GM19351 (cell line): ENCODE measurements at regions not wholly inside any gene's neighbourhood (a gene's known extent, or its start where the extent isn't known, plus 50 kb on each side); places are given as distances from the start of the nearest gene placed in this dataset.

Experiments used
- ATAC-seq: cut with Tn5 transposase; IDR thresholded peaks from one replicate; pipeline ENCODE4 v1.9.1; 2021; ENCODE audit warnings: mild to moderate bottlenecking, moderate library complexity; ENCODE audit not compliant: unreplicated experiment

DNA sequence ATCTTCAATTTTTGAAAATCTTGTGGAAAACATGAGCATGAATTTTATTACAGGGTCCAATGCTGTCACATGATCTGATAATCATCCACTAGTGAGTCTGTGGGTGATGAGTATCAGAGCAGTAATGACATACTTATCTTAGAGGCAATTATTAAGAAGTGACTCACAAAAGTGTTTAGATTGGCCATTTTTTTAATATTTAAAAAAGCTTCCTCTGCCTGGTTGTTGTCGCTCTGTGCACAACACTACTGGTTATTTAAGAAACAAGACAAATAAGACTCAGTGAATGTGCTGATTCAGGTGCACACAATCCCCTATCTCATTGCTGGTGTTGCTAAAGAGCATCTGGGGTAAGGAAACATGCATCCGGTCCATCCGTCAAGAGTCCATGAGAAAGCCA is 665.8 kb upstream of the ZEB2 start:
- no peak for ATAC-seq

DNA sequence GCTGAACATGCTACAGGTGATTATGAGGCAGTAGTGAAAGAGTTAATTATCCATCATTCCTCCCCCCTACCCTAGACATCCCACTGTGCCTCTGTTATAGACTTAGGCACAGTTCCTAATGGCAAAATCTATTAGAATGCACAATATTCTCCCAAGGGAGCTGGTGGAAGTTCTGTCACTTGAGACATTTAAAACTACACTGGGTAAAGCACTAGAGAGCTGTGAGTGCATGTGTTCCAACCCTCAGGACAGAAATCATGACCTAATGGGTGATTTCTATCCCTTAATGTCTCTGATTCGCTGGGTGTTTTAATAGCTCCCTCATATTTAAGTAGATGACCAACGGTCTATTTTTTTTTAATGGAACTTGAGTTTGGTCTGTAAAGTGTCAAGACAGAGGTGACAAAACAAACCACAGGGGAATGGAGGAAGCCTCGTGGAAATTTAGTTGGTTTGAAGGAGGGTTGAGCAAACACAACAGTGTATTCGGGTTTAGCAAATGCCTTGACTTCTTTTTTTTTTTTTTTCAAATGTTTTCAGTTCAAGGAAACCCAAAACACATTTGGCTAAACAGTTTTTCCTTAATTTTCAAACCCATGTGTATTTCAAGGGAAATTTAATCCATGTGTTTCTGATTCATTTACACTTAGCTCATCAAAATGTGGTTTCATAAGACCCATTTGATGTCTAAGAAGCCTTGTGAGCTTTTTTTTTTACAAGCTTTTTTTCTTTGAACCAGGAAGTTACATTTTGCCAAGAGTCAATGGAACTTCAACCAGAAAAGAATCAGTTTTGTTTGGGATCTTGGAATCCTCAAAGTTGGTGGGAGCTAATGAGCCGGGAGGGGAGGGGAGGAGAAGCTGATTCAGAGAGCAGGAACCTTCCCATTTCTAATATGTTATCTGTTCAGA is 665.1 kb upstream of the ZEB2 start:
- no peak for ATAC-seq

DNA sequence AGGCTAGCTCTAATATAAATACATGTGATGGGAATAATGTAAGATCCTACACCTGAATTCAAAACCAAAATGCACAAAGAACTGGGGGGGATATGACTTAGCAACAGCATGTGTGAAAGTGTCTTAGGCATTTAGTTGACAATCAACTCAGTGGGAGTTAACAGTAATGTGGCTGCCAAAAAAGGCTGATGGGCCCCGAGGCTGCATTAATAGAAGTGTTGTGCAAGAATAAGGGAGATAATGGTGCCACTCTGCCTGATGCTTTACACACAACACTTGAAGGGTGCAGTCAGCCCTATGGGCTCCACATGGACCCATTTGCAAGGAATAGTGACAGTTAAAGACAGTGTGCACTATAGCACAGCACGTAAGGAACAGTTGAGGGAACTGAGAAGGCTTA is 649.4 kb upstream of the ZEB2 start:
- ATAC-seq, result no peak

DNA sequence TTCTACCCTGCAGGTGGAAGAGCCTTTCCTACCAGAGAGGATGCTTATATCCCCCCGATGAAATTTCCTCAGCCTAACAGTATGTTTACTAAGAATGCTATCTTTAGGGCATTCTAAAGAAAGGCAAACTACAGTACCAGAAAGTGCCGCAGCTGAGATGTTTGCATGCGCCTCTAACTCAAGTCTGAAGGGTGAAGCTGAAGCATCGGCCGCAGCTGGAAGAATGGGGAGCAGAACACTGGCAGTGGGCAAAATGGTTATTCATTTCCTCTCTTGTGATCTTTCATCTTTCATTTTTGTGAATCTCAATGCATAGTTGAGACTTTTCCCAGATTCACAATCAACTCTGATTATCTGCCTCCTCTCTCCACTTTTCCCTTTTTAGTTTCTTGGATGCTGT is 648.2 kb upstream of the ZEB2 start:
- ATAC-seq, result no peak

DNA sequence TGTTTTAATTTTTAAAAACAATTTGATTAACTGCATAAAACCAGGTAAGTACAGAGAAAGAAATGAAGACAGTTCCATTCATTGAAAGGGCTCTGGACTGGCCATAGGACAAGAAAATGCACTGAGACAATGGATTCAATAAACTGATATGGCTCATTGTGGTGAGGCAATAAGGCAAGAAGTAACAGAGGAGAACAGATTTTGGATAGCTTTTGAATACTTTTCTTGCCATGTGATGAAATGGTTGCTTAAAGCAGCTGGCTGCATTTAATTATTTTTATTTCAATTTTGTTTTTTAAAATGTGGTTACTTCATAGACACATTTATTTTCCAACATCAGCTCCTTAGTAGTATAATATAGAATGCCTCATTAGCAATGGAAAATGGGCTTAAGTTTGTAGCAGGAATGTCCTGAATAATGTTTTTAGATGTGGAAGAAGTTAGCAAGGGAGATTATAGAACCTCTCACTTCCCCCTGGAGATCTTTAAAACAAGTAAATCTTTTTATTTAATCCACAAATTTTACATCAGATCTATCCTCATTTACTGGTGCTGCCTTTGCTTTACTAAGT is 646.9 kb upstream of the ZEB2 start:
- no peak for ATAC-seq

DNA sequence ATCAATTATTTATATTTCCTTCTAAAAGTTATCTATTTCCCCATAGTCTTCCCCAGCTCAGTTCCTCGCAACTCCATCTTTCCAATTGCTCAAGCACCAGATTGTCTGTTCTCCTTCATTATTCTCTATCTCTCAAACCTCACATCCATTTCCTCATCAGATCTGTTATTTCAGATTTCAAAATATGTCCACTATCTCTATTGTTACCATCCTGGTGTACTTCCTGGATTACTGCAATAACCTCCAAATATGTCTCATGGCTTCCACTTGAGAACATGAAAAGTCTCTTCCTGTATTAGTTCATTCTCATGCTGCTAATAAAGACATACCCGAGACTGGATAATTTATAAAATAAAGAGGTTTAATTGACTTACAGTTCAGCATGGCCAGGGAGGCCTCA is 641.7 kb upstream of the ZEB2 start:
- ATAC-seq, result no peak

DNA sequence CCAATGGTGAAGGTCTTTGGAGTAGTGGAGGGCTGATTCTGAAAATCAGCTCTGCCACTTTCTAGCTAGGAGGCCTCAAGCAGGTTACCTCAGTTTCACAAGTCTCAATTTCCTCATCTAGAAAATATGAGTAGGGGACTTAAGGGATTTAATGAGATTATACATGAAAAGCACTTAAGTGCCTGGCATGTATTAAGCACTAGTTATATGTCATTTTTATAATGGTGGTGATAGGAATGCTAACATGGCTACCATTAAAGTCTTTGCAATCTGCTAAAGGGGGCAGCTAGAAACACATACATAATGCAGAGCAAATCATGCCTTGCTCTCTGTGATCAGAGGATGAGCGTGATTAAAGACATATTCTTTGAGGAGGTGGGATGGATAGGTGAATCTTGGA is 640.9 kb upstream of the ZEB2 start:
- ATAC-seq, result no peak

DNA sequence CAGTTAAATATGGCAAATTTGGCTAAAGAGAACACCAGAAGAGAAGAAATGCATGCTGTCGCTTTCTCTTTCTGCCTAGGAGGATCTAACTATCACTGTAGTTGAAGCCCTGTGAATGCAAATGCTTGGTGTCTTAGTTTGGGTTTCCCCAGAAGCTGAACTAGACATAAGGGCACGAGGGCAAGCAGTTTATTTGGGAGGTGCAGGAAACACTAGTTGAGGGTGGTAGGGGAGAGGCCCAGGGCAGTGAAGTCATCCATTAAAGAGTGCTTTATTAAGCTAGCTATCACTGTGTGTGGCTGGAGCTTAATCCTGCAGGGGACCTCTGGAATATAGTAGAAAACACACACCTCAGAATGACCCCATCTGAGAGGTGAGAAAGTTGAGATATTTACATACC is 639.8 kb upstream of the ZEB2 start:
- no peak for ATAC-seq

DNA sequence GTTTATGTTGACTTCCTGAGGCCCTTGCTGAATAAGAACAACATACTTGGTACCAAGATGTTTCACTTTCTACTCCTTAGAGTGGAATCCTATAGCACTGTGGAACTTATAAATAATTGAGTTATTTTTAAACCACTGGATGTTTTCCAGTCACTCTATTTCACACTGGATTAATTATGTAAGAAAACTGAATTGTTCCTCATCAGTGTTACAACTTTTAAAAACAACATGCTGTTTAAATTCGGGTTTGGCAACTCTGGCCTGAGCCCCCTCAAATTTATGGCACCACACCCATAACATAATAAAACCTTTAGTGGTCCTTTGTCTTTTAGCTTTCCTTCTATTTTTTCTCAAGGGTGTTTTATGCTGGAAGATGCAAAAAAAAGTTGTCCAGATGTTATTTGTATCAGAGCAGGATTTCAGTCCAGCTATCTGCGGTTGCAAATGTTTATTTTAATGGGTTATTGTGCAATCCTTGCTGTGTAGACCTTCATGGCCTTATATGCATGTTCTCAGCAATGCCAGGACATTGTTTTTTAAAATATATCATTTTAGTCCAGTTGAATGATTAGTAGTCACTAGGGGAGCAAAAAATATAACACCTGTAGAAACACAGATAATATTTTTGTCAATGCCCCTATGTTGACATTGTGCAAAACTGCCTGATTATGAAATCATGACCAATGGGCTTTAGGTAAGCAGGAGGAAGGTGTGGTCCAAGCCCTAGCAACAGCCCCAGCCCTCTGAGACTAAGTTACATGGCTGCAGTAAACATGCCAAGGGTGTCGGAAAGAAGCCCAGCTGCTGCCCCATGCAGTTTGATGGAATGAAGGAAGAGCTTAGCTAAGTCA is 638.0 kb upstream of the ZEB2 start:
- ATAC-seq, result no peak

DNA sequence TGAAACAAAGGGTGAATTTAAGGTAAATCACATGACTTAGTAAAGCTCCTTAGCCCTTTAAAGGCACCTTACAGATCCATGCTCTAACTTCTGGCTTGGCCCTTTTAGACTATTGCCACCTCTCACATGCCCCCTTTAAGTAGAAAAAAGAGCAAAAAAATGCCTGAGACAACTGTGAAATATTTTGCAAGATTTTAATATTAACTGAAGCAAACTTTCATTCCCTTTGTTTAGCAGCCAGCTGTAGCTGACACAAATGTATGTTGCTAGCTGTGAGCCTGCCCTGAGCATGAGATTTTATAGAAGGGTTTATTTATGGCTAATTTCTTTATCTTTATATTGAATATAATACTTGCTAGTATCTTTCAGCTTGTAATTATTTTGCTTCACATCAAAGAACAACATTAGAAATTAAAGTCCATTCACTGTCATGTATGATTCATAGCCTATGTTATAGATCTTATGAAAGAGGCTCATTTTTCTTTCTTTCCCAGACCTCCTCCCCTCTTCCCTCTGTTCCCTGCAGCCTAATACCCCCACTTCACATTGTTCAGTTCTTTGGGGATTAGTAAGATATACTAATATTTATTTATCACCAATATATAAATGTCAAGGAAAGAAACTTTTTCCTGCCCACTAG is 637.2 kb upstream of the ZEB2 start:
- ATAC-seq, result no peak

DNA sequence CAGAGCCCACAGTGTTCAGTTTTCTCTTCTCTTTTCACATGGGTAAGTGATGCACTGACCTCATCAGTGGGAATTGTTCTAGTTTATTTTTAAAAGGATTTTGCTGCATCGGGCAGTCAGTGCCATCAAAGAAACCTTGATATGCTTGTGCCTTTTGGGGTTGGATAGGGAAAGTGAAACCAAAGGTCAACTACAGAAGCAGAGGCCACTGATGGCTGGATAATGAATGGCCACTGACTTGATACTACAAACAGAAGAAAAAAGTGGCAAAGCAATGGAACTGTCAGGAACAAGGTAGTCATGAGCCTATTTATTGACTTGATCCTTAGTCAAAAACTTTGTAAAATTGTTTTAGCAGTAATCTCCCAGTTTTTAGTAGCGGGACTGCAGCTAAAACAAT is 636.3 kb upstream of the ZEB2 start:
- no peak for ATAC-seq

DNA sequence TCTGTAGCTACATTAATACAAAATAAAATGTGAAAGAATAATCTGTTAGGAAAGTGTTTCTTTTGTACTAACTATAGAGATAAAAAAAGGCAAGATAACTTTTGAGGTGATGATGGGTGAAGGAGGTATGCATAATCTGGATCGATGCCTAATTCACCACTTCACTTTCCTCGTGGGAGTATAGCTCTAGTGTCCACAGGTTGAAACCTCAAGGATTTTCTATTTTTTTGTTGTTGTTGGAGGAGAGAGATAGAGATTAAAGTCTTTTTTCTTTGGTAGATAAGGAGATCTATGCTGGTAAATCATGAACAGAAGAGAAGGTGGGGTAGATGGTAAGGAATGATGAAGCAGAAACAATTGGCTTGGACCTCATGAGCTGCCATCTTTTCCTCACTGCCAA is 635.3 kb upstream of the ZEB2 start:
- ATAC-seq, result no peak

DNA sequence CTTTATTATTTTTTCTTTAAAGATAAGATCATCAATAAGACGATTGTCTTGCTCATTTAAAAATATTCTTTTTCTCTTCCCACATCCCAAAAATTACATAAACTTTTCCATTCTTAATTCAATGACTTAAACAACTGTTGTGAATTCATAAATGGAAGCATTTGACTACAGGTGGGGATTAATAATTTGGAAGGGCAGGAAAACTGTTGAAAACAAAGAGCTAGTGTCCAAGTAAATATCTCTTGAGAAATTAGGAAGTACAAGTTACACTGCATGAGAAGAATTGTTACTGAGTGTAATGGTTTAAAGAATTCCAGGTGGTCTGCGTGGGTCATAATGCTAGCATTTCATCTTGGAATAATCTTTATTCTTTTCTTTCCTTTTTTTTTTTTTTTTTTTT is 634.8 kb upstream of the ZEB2 start:
- no peak for ATAC-seq

DNA sequence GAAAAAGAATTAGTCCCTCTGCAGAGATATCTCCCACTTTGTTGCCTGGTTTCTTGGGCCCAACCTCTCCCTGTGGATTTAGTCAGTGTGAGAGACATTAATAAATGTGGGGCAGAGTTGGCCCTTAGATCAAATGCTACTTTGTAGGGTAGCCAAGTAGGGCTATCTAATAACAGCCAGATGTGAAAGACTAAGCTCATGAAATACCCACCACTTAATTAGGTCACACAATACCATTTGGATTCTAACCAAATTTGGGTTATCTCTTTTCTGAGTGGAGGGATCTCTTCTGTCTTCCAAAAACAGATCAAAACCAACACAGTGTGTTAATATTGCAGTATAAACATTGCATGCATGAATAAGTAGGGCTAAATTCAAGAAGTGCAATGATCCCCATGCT is 626.8 kb upstream of the ZEB2 start:
- no peak for ATAC-seq

DNA sequence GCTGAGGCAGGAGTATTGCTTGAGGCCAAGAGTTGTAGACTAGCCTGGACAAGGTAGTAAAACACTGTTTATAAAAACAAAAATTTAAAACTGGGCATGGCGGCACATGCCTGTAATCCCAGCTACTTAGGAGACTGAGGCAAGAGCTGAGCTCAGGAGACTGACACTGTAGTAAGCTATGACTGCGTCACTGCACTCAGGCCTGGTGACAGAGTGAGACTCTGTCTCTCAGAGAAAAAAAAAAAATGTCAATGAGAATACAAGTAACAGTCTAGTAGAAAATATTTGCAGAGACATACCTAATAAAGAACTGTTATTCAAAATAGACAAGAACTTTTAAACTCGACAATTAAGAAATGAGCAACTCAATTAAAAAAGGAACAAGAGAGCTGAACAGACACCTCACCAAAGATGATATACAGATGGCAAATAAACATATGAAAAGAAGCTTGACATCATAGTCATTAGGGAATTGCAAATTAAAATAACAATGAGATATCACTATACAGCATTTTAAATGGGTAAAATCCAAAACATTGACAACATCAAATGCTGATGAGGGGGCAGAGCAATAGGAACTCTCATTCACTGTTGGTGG is 624.3 kb upstream of the ZEB2 start:
- no peak for ATAC-seq

DNA sequence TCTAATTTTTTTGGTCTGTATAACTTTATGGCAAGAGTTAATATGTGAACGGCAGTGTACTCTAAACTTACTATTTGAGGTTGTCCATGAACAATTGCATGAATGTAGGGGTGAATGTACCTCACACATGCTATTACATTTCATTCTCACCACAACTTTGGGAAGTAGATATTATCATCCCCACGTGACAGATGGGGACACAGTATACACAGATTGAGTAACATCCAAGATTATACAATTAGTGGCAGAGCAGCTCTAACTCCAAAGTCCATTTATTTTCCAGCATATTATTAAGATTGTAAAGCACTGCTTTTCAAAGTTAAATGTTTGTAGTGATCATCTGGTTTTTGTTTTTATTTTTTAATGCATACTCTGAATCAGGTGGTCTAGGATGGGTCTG is 622.1 kb upstream of the ZEB2 start:
- no peak for ATAC-seq

DNA sequence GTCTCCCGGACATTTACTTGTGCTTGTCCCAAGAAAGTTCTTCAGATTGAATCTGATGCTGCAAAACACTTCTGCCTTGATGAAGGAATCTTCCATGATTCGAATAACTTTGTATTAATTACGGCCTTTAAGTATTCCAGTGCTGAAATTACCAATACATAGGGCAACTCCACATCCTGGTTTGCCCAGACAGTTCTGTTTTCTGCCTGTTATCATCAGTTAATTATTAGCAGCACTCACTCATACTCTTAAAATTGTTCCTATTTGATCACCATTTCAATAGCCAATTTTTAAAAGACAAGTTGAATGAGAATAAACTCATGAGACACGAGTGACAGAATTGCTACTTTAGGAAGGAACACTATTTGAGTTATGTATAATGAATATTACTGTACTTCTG is 620.7 kb upstream of the ZEB2 start:
- no peak for ATAC-seq

DNA sequence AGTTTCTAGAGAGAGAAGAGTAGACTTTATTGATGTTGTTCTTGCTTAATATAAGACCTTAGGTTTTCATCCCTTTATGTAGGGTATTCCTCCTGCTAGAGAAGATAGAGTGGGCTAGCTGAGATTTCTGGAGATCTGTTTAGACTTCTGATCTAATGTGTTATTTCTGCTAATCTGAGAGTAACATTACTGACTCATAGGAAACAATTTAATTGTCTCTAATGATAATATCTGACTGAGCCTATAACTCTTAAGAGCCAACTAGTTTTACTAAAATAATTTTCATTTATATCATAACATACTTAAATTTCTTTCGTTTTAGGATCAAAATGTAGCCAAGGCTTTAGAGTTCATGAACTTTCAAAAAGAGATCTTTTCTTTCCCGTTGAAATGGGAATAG is 618.7 kb upstream of the ZEB2 start:
- no peak for ATAC-seq

DNA sequence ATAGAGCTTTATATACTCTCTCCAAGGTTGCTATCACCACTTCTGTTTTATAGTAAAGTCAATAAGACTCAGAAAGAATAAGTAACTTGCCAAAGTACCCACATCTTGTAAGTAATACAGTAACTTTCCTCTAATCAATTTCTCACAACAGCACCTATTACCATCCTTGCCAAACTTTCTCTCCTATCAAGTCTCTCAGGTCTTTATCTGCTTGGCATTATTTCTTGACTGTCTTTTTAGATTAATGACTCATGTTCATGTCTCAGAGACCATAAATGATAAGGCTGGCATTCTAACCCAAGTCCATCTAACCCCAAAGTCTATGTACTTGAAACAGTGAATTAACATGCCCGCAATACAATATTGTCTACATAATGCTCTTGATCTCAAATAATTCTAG is 618.0 kb upstream of the ZEB2 start:
- no peak for ATAC-seq

DNA sequence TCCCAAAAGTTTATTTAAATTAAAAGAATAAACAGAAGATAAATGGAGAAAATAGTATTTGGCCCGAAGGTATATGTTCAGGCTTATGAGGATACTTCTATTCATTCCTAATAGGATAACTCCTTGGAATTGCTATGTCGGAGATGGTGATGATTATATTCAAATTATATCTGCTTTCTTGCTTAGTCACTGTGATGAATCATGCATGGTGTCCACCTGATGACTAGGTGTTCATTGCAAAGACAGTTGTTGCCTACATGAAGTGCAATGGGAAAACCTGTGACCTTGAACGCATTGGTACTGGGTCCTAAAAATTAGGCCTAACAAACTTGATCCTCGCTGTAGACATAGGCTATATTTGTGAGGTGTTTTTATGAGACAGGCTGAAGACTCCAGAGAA is 617.3 kb upstream of the ZEB2 start:
- ATAC-seq, result no peak

DNA sequence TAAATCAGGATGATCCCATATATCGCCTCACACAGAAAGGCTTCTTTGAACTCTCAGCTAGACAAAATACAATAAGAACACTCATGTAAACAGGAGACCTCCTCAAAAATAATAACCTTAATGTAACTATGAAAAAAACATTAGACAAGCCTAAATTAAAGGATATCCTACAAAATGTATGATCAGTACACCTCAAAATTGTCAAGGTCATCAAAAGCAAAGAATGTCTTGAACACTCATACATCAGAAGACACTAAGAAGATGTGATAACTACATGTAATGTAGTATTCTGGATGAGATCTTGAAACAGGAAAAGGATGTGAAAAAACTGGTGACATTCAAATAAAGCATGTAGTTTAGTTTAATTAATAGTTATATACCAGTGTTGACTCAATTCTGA is 616.8 kb upstream of the ZEB2 start:
- no peak for ATAC-seq
